A549 (cell line): ENCODE measurements at regions not wholly inside any gene's neighbourhood (a gene's known extent, or its start where the extent isn't known, plus 50 kb on each side); places are given as distances from the start of the nearest gene placed in this dataset.

Source experiments
- ATAC-seq, 2 experiments: fragments of 200-7000 bp in 1 of 2; fragments of >200 bp in 1 of 2; cut with Nextera tagmentation in 1 of 2; cut with Tn5 transposase in 1 of 2; 3 replicates each; pipeline versions ENCODE4 v1.8.0 to v1.9.1; 2018 to 2020; ENCODE audit warnings: mild to moderate bottlenecking in 1 of 2, moderate library complexity in 1 of 2
- CTCF ChIA-PET: fragments of 300-600 bp; sonication (Branson Sonifier 250); formaldehyde crosslinking; extraction: SDS; loops from one replicate; lab custom pipeline; 2021; ENCODE audit warnings: antibody characterized with exemption, inconsistent platforms; lab: Yijun Ruan, JAX
- POLR2A ChIA-PET: fragments of 350-600 bp; formaldehyde crosslinking; extraction: SDS; loops from one replicate; lab custom pipeline; 2021; ENCODE audit warnings: antibody characterized with exemption, inconsistent platforms; lab: Yijun Ruan, JAX
- DNase-seq, 2 experiments: peaks; one replicate each; pipeline versions ENCODE4 v3.0.0 to v3.0.0-alpha.2; 2011 to 2016; ENCODE audit warnings: low read depth in 1 of 2, low spot score in 1 of 2
- FAIRE-seq: peaks from 2 replicates; lab custom pipeline; 2011; peaks lifted over from hg19 to GRCh38; lab: Jason Lieb, UNC
- H3K27ac ChIP-seq, 2 experiments: fragments of >200 bp; sonication (Bioruptor Twin); formaldehyde crosslinking; 3 replicates each; pipeline ENCODE4 v1.5.1; 2016 to 2017
- H3K4me1 ChIP-seq: fragments of >200 bp; sonication (Bioruptor Twin); formaldehyde crosslinking; 3 replicates; pipeline ENCODE4 v1.6.1; 2016
- H3K4me2 ChIP-seq: fragments of >200 bp; sonication (Bioruptor Twin); formaldehyde crosslinking; 3 replicates; pipeline ENCODE4 v1.6.1; 2016
- H3K4me3 ChIP-seq: fragments of >200 bp; sonication (Bioruptor Twin); formaldehyde crosslinking; 3 replicates; pipeline ENCODE4 v1.5.1; 2016
- H3K9me3 ChIP-seq: fragments of >200 bp; sonication (Bioruptor Twin); formaldehyde crosslinking; 3 replicates; pipeline ENCODE4 v1.6.1; 2016
- EHF ChIP-seq: fragments of 250-450 bp; sonication (Bioruptor Pico); IDR thresholded peaks from 2 replicates; pipeline ENCODE4 v1.5.0; 2020; ENCODE audit warnings: mild to moderate bottlenecking
- FOXS1 ChIP-seq: fragments of 250-450 bp; sonication (Bioruptor Pico); IDR thresholded peaks from 2 replicates; pipeline ENCODE4 v1.5.0; 2020; ENCODE audit warnings: mild to moderate bottlenecking, moderate library complexity
- GATA3 ChIP-seq: IDR thresholded peaks from 2 replicates; pipeline ENCODE4 v1.6.1; 2012; ENCODE audit warnings: borderline replicate concordance
- HEYL ChIP-seq: fragments of 250-450 bp; sonication (Bioruptor Pico); IDR thresholded peaks from 2 replicates; pipeline ENCODE4 v1.8.0; 2021; ENCODE audit warnings: mild to moderate bottlenecking, moderate library complexity
- HOXA7 ChIP-seq: fragments of 250-450 bp; sonication (Bioruptor Pico); IDR thresholded peaks from 2 replicates; pipeline ENCODE4 v1.5.0; 2020; ENCODE audit warnings: mild to moderate bottlenecking, moderate library complexity
- HOXB13 ChIP-seq: fragments of 250-450 bp; sonication (Bioruptor Pico); IDR thresholded peaks from 2 replicates; pipeline ENCODE4 v1.5.0; 2020; ENCODE audit warnings: low read depth, mild to moderate bottlenecking, moderate library complexity
- HOXB5 ChIP-seq: fragments of 250-450 bp; sonication (Bioruptor Pico); IDR thresholded peaks from 2 replicates; pipeline ENCODE4 v1.5.0; 2020; ENCODE audit warnings: mild to moderate bottlenecking, moderate library complexity
- KDM5A ChIP-seq: fragments of 200-600 bp; sonication (generic); IDR thresholded peaks from 2 replicates; pipeline ENCODE4 v1.6.1; 2016; ENCODE audit warnings: antibody characterized with exemption, mild to moderate bottlenecking
- MAZ ChIP-seq: fragments of 150-350 bp; IDR thresholded peaks from 2 replicates; pipeline ENCODE4 v1.6.1; 2014; ENCODE audit warnings: antibody characterized with exemption, low read depth, low read length, borderline replicate concordance
- NPAS2 ChIP-seq: fragments of 250-450 bp; sonication (Bioruptor Pico); IDR thresholded peaks from 2 replicates; pipeline ENCODE4 v1.8.0; 2022; ENCODE audit warnings: mild to moderate bottlenecking, moderate library complexity, borderline replicate concordance
- RAD21 ChIP-seq, 2 experiments: fragments of >200 bp in 1 of 2; sonication (Bioruptor Twin) in 1 of 2; formaldehyde crosslinking in 1 of 2; IDR thresholded peaks in 1 of 2; conservative IDR thresholded peaks in 1 of 2; 2 replicates in 1 of 2; 3 replicates in 1 of 2; pipeline ENCODE4 v1.6.1; 2012 to 2018; ENCODE audit warnings: inconsistent platforms in 1 of 2
- RARB ChIP-seq: fragments of 250-450 bp; sonication (Bioruptor Pico); IDR thresholded peaks from 2 replicates; pipeline ENCODE4 v1.8.0; 2021; ENCODE audit warnings: mild to moderate bottlenecking, moderate library complexity
- RCOR1 ChIP-seq: fragments of 150-350 bp; IDR thresholded peaks from 2 replicates; pipeline ENCODE4 v1.6.1; 2014; ENCODE audit warnings: antibody characterized with exemption, low read length, low read depth
- RNF2 ChIP-seq: fragments of 200-600 bp; sonication (generic); IDR thresholded peaks from 2 replicates; pipeline ENCODE4 v1.6.1; 2016; ENCODE audit warnings: low read depth, mild to moderate bottlenecking, antibody characterized with exemption, moderate library complexity, borderline replicate concordance
- TFCP2L1 ChIP-seq: fragments of 250-450 bp; sonication (Bioruptor Pico); IDR thresholded peaks from 2 replicates; pipeline ENCODE4 v1.5.0; 2021; ENCODE audit warnings: mild to moderate bottlenecking
- ZC3H11A ChIP-seq: fragments of 450-650 bp; IDR thresholded peaks from 2 replicates; pipeline ENCODE4 v1.6.1; 2014; ENCODE audit warnings: antibody characterized with exemption, mild to moderate bottlenecking
- ZFP36 ChIP-seq: fragments of 450-650 bp; IDR thresholded peaks from 2 replicates; pipeline ENCODE4 v1.6.1; 2014; ENCODE audit warnings: borderline replicate concordance; ENCODE audit not compliant: partially characterized antibody
- ZNF302 ChIP-seq: fragments of 250-450 bp; sonication (Bioruptor Pico); IDR thresholded peaks from 2 replicates; pipeline ENCODE4 v1.9.0; 2021; ENCODE audit warnings: inconsistent platforms, mild to moderate bottlenecking, moderate library complexity
- WGBS: methylation state at CpG from one replicate; pipeline ENCODE4 v1.1.6; 2017; ENCODE audit errors: missing lambda C conversion rate; 5-methylcytosine and 5-hydroxymethylcytosine counted together
- TF ChIP-seq, protein P1 (sequence below): fragments of 250-450 bp; sonication (Bioruptor Pico); IDR thresholded peaks from 2 replicates; pipeline ENCODE4 v1.5.0; 2021; ENCODE audit warnings: mild to moderate bottlenecking, moderate library complexity, borderline replicate concordance
- TF ChIP-seq, protein P2 (sequence below): IDR thresholded peaks from 2 replicates; pipeline ENCODE4 v1.6.1; 2012; ENCODE audit warnings: low read depth, borderline replicate concordance

DNA sequence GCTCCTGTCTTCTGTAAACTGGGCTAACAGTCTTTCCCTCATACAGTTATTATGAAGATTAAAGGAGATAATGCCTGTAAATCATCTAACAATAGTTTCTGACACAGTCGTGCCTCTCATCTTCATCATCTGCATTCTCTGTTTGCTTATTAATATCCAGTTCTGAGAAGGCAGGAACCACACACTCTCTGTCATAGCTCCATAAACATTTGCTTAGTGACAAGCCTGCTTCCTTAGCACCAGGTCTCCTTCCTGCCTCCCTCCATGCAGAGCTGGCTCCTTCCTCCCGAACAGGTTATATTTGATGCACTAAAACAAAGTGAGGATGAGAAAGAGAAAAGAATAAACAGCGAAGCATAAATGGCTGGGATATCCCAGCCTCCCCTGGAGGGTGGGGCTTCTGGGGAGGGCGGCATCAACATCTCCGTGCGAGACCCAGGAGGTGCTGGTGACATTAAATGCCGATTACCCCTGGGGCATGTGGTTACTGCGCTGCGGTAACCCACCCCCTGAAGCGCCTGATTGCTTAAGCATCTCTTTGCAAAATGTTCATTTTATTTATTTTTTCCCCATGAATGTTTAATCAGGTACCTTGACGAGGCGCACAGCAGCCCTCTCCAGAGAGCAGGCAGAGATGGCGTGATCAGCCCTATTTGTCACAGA is 404.9 kb downstream of the NXPE2 start:
- no peak for FAIRE-seq
- Histone ChIP-seq H3K4me2 (peak overlapping the region; percentile 34; the same call in 1 of the 3 replicates), H3K4me1 (no peaks in the 10 kb centered on the region), H3K4me3 (no peak overlapping the region), H3K27ac (no peak overlapping the region), H3K9me3 (no peaks in the 10 kb centered on the region)
- DNase-seq, result no peak
- ChIA-PET POLR2A (no interaction called here), CTCF (no interaction called here)
- WGBS, result 13% methylated on average over 13 of the region's 13 CpGs
- no peak for TF ChIP-seq HEYL
- TF ChIP-seq ZNF302, result no peak
- TF ChIP-seq RCOR1, result no peak
- no peak for TF ChIP-seq KDM5A
- TF ChIP-seq HOXB13 (CRISPR knock-in tag), result no peak
- TF ChIP-seq EHF (CRISPR knock-in tag), result no peak
- TF ChIP-seq, protein P1, sequence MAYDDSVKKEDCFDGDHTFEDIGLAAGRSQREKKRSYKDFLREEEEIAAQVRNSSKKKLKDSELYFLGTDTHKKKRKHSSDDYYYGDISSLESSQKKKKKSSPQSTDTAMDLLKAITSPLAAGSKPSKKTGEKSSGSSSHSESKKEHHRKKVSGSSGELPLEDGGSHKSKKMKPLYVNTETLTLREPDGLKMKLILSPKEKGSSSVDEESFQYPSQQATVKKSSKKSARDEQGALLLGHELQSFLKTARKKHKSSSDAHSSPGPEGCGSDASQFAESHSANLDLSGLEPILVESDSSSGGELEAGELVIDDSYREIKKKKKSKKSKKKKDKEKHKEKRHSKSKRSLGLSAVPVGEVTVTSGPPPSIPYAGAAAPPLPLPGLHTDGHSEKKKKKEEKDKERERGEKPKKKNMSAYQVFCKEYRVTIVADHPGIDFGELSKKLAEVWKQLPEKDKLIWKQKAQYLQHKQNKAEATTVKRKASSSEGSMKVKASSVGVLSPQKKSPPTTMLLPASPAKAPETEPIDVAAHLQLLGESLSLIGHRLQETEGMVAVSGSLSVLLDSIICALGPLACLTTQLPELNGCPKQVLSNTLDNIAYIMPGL (CRISPR knock-in tag), result no peak
- no peak for TF ChIP-seq HOXB5 (CRISPR knock-in tag)
- no peak for TF ChIP-seq GATA3
- ATAC-seq, result no peak

DNA sequence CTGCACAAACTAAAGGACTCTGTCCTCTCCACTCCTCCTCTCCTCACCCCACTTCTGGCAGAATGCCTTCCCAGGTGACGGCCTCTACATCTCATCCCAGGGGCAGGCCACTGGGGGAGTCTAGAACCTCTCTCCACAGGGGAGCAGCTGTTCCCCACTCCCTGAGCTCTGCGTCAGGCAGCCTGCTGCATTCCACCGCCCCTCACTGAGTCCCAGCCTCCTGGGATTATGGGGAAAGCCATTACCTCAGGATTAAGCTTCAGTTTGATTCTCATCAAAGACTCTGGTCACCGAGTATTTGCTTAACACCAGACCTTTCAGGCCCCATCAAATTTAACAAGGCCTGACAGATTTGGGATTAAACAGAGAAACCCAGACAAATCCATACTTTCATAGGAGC is 405.9 kb downstream of the NXPE2 start:
- TF ChIP-seq MAZ (no peak), FOXS1 (CRISPR knock-in tag) (no peak), KDM5A (no peak)
- TF ChIP-seq, all 56 proteins: peak for 0
- WGBS, result 42% methylated on average over 3 of the region's 4 CpGs
- Histone ChIP-seq H3K4me2 (no peak overlapping the region), H3K9me3 (no peaks in the 10 kb centered on the region), H3K27ac (no peak overlapping the region), H3K4me1 (no peaks in the 10 kb centered on the region), H3K4me3 (no peak overlapping the region)
- FAIRE-seq, result no peak
- POLR2A ChIA-PET, result no interaction called here
- no peak for DNase-seq
- no peak for ATAC-seq
- CTCF ChIA-PET, result no interaction called here

DNA sequence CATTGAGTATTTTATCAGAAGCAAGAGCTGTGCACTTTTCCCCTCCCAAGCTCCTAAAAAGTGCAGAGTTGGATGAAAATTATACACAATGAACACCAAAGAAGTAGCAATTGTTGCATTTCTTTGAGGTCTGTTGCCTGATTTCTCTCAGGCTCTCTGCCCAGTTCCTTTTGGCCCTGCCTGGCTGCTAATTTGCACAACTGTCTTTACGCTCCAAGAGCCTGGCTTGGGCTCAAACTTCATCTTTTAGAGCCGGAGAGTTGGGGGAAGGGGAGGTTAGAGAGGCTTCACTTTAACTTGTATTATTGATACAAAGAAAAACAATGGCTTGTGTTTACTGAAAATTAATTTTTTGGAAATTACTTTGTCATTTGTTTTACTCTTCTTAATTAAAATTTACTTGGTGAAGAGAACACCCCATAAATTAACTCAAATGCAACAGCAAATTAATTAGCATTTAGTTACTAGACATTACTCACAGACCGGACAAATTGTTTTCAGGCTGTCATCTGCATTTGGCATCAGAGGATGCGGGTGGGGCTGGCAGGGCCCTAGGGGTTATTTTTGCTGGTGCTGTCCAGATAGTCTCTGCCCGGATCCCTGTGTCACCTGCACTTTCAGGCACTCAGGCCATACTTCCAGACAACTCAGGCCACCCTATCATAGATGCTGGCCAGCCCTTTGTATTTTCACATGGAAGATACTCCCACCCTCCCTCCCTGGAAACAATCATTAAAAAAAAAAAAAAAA is 407.3 kb downstream of the NXPE2 start:
- ATAC-seq (no peak), FAIRE-seq (no peak), DNase-seq (no peak)
- CTCF ChIA-PET, result no interaction called here
- no peak for TF ChIP-seq ZFP36
- TF ChIP-seq HOXA7, result no peak
- TF ChIP-seq, protein P2, sequence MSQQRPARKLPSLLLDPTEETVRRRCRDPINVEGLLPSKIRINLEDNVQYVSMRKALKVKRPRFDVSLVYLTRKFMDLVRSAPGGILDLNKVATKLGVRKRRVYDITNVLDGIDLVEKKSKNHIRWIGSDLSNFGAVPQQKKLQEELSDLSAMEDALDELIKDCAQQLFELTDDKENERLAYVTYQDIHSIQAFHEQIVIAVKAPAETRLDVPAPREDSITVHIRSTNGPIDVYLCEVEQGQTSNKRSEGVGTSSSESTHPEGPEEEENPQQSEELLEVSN, result no peak
- TF ChIP-seq NPAS2 (CRISPR knock-in tag), result no peak
- TF ChIP-seq RAD21 (conservative IDR thresholded peaks at IDR 0.05 in 1 of 2, IDR thresholded peaks at IDR 0.05 in 1 of 2), result no peak
- TF ChIP-seq, protein P1 (CRISPR knock-in tag), result no peak
- no peak for TF ChIP-seq ZC3H11A
- no peak for TF ChIP-seq TFCP2L1 (CRISPR knock-in tag)
- no peak for TF ChIP-seq RARB (CRISPR knock-in tag)
- no peak for TF ChIP-seq RNF2
- no peak overlapping the region for H3K4me2 ChIP-seq
- no peak overlapping the region for H3K27ac ChIP-seq
- H3K9me3 ChIP-seq, result no peaks in the 10 kb centered on the region
- H3K4me1 ChIP-seq, result no peaks in the 10 kb centered on the region
- POLR2A ChIA-PET, result no interaction called here
- 63% methylated on average over 5 of the region's 5 CpGs for WGBS
- no peak overlapping the region for H3K4me3 ChIP-seq
